ENCODE measurements at regions not wholly inside any gene's neighbourhood (a gene's known extent, or its start where the extent isn't known, plus 50 kb on each side); places are given as distances from the start of the nearest gene placed in this dataset.

- Histone ChIP-seq H3K4me1 (replicated peaks in 1 of 2; ENCODE audit: control insufficient read depth in 2 of 2, insufficient read depth in 2 of 2, low read length in 2 of 2) (peaks cover 4 to 18% of the 10 kb centered on the region in 2 experiments; a peak in 4 of 5 replicates), H2AFZ (ENCODE audit: low read depth, low read length) (peak overlapping the region; percentile 69), H3K4me3 (no peak overlapping the region), H3K36me3 (ENCODE audit: control insufficient read depth, insufficient read depth, low read length) (no peaks in the 10 kb centered on the region), H4K20me1 (replicated peaks; ENCODE audit: control insufficient read depth, insufficient read depth, low read length) (no peaks in the 10 kb centered on the region), H3K27ac (ENCODE audit: extremely low read depth, low read depth, low read length) (peak overlapping the region; percentile 68; the same call in 1 of the 3 replicates), H3K27me3 (ENCODE audit: control insufficient read depth in 2 of 2, insufficient read depth in 2 of 2, low read length in 2 of 2) (no peaks in the 10 kb centered on the region), H3K79me2 (ENCODE audit: control insufficient read depth, insufficient read depth, low read length) (no peaks in the 10 kb centered on the region), H3K4me2 (ENCODE audit: insufficient read depth, low read length) (0 out of 2 replicates have a peak overlapping the region, but pooled peaks have one; percentile 16), H3K9me1 (ENCODE audit: control insufficient read depth, insufficient read depth, low read length) (no peaks in the 10 kb centered on the region), H3K9ac (ENCODE audit: insufficient read depth in 1 of 2, low read depth in 2 of 2, low read length in 2 of 2) (no peak overlapping the region), H3K9me3 (replicated peaks; ENCODE audit: control insufficient read depth, insufficient read depth, low read depth, low read length) (no peaks in the 10 kb centered on the region)
- intact Hi-C loops (cut with micrococcal nuclease), result no loop called here
- 2% methylated on average over 5 of the region's 5 CpGs for WGBS (ENCODE audit: insufficient coverage, low coverage, missing lambda C conversion rate)
- peak in 1 of 4 experiments; percentile 38 for DNase-seq (ENCODE audit: extremely low read depth in 1 of 4, low spot score in 3 of 4)
- peak; percentile 72 for ATAC-seq
- no TSS peak for BruUV-seq (replicated peaks)
- ChIA-PET CTCF (ENCODE audit: low intra/inter-chr PET ratio) (no interaction called here), POLR2A (interaction anchor here (1.3 kb wide), 1 partner anchor 14 kb away, joined by 4 read pairs; no protein-coding TSS in a partner anchor)
- in situ Hi-C loops (cut with MboI), result no loop called here
- no peak for FAIRE-seq
- TF ChIP-seq CEBPB (tag; IDR thresholded peaks at IDR 0.05) (peak; percentile 40), SMAD4 (CRISPR knock-in tag; conservative IDR thresholded peaks at IDR 0.05) (peak; percentile 59), NR0B1 (IDR thresholded peaks at IDR 0.05; ENCODE audit: partially characterized antibody) (no peak), ARID1B (IDR thresholded peaks at IDR 0.05) (0 out of 2 replicates have a peak, but pooled peaks have one; percentile 10), MECOM (CRISPR knock-in tag; IDR thresholded peaks at IDR 0.05) (peak; percentile 80; the same call in 1 of the 2 replicates), ZNF707 (CRISPR knock-in tag; conservative IDR thresholded peaks at IDR 0.05) (no peak), PBX2 (CRISPR knock-in tag; IDR thresholded peaks at IDR 0.05; ENCODE audit: low read depth) (no peak), PBX2 (tag; conservative IDR thresholded peaks at IDR 0.05; ENCODE audit: low read depth) (peak; percentile 80), YY1 (IDR thresholded peaks at IDR 0.05; ENCODE audit: borderline replicate concordance in 1 of 3, control insufficient read depth in 1 of 3, extremely low read depth in 1 of 3, insufficient read depth in 3 of 3, insufficient read length in 1 of 3, insufficient replicate concordance in 2 of 3, low read depth in 1 of 3, low read length in 2 of 3) (peak in 1 of 3 experiments; percentile 16), CBFA2T3 (IDR thresholded peaks at IDR 0.05) (peak; percentile 37; the same call in 1 of the 2 replicates), ZBTB8A (IDR thresholded peaks at IDR 0.05; ENCODE audit: partially characterized antibody) (no peak), ZNF280B (CRISPR knock-in tag; IDR thresholded peaks at IDR 0.05) (no peak), RCOR1 (IDR thresholded peaks at IDR 0.05; ENCODE audit: borderline replicate concordance in 1 of 2, low read depth in 2 of 2, low read length in 2 of 2) (peak in 1 of 2 experiments; percentile 62; a peak in 2 of 4 replicates), PKNOX1 (IDR thresholded peaks at IDR 0.05) (peak; percentile 55), BRCA1 (IDR thresholded peaks at IDR 0.05) (no peak), BRCA1 (CRISPR knock-in tag; IDR thresholded peaks at IDR 0.05) (no peak)
These were observed 725.3 kb upstream of the NCAM2 start for GRCh38 chr21:20272791-20273362.

Measured in K562 (cell line).